T47D (cell line): ENCODE measurements at regions not wholly inside any gene's neighbourhood (a gene's known extent, or its start where the extent isn't known, plus 50 kb on each side); places are given as distances from the start of the nearest gene placed in this dataset.

ENCODE experiments used
- DNase-seq, 2 experiments: peaks; one replicate each; pipeline versions ENCODE4 v3.0.0 to v3.0.0-alpha.2; 2011 to 2012; ENCODE audit warnings: low read depth in 1 of 2, low spot score in 1 of 2
- JUND ChIP-seq: IDR thresholded peaks from 2 replicates; pipeline ENCODE4 v1.6.1; 2012; ENCODE audit warnings: low read depth
- in situ Hi-C: cut with HindIII; loops from 2 replicates; pipeline ENCODE4 v1.10.0; 2016; ENCODE audit warnings: low sequenced_read_pairs, low pct_unique_long_range_greater_than_20kb

DNA sequence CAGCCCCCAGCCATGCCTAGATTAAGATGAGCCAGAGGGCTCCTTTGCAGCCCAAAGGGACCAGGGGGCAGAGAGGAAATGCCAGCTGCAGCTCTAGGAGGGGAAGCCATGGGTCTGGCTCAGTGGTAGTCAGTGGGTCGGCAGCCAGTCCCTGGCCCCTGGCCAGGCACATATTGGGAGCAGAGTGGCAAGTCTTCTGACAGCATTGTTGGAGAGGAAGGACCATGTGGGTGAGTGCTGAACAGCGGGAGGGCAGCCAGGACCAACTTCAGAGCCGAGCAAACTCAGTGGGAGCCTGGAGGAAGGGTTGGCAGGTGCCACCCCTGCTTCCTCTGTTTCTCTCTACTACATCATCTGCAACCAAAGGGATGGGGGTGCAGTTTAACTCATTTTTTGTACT, 140.5 kb upstream of the PELI1 start:
- TF ChIP-seq JUND, result no peak
- no peak for DNase-seq
- in situ Hi-C loops, result no loop called here

DNA sequence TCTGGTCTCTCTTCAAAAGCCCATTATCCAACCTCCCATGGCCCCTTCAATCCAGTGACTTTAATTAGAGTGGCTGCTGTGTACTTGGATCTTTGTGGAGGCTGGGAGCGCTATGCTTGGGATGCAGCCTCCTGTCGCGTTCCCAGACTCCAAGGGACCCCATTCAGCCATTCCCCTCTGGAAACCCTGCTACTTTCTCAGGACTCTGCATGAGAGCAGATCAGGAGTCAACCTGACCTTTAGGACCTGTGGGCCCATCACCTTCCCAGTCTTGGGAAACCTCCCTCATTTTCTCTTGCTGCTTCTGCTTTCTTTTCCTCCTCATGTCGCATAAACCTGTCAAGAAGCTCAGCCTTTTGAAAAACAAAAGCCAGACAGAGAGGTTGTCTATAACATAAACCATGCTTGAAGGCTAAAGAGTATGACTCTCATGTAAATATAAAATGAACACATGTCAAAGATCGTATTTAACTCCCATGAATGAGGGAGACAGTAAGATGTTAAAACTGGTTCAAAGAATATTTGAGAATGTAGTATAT, 143.1 kb upstream of the PELI1 start:
- DNase-seq, result no peak
- no peak for TF ChIP-seq JUND
- in situ Hi-C loops, result no loop called here

DNA sequence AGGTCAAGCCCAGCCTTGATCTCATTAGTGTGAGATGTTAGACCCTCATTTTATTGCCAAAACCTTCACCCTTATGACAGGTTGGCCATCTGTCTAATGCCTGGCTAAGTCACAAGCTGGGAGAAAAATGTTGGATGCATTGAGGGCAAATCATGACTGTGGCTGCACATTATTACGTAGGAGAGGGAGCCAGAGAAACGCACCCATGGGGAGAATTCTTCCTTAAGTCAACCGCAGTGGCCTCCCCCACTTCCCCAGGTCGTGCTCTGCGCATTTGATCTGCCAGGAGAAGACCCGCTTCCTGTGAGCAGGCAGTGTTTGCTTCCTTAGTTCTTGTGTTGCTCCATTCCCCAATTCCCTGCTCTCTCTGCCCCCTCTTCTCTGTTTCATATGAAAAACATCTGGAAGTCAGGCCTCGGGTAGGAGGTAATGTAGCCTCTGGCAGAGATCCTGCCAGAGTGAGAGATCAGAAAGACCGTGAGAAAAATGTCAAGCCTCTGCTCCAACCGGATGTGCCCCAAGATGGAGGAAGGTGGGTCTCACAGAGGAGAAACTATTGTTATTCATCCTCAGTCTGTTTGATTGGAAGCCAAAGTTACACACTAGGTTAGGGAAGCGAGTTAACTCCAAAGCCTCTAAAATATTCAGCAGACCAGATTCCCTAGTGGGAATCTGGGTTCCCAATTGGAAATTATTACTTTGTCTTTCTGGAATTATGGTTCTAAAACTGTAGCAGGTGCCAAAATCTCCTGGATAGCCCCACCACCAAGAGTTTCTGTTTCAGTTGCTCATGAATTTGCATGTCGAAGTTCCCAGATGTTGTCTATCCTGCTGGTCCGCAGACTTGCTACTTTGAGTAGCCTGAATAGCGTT, 144.3 kb upstream of the PELI1 start:
- DNase-seq, result no peak
- in situ Hi-C loops, result no loop called here
- no peak for TF ChIP-seq JUND

DNA sequence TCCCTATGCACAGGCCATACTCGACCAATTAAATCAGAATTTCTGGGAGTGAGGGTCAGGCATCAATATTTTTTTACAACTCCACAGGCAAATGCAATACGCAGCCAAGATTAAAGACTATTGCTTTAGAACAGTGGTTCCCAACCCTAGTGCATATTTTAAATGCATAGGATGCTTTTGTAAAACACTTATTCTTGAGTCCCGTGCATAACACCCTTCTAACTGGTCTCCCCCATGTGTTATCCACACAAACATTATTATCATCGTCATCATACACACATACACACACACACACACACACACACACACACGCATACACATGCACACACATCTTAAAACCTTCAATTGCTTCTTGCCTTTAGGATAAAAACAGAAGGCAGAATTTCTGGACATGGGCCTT, 145.0 kb upstream of the PELI1 start:
- in situ Hi-C loops, result no loop called here

DNA sequence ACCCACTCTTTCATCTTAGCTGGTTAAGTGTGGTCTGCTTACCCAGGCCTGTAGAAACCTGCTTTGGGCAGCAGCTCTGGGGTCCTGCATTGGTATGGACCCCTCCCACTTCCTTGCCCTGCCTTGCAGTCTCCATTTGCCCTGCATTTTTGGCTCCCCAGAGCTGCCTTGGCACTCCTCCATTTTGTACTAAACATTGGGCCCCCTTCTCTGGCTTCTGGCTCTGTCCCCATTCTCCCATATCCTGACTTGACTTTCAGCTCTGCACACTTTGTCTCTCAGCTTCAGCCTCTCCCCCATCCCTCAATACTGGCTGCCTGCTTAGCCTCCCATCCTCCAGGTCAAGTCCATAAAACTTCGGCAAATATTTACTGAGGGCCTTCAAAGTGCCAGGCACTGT, 145.5 kb upstream of the PELI1 start:
- TF ChIP-seq JUND, result no peak
- DNase-seq, result peak in 1 of 2 experiments; percentile 21
- in situ Hi-C loops, result no loop called here

More for the DNA sequence above, 145.0 kb upstream of the PELI1 start:
- DNase-seq, result no peak
- TF ChIP-seq JUND, result no peak

DNA sequence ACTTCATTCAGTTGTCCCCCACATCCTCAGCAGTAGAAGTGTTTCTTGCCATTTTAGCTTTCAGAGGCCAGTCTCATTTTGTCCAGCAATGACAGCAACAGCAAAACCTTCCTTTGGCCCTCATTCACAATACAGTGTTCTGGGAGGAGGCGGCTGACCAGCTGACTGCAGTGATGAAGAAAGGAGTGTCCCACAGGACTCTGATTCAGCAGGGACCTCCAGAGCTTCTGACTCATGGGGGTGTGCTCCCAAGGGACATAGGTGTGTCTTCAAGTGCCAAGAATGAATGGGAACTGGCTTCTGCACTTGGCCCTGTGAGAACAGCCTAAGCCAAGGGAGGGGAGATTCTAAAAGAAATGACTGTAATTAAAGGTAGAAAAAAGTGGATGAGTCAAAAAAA, 147.0 kb upstream of the PELI1 start:
- no peak for DNase-seq
- TF ChIP-seq JUND, result no peak
- in situ Hi-C loops, result no loop called here

DNA sequence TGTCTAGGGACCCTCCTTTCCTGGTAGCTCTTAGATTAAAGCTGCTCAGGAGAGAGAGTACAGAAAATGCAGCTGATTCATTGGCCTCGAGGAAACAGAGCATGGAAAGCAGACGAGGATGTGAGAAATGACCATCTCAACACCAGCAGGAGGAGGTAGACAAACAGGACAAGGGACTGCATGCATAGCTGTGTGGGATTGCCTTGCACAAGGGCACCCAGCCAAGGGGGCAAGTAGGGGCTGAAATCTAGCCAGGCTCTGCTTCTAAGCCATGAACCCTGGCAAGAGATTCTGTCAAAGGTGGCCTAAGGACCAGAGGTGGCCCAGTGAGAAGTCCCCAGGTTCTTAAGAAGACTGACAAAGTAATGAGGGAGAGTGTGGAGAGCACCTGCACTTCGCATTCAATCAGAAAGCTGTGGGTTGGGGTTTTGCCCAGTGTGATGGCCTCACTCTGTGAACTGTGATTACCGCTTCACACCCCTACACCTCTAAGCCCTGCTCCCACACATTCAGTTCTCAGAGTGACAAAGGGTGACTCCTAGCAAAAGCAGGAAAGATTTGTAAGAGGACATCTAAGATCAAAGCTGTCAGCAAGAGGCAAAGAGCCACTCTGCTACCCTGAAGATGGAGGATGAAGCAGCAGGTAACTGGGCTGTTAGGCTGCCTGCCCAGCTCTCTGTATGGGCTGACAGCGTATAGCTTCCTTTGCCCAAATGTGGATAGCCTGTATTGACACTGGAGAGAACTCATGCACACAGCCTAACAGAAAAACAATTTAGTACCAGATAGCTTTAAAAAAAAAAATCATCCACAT, 151.3 kb upstream of the PELI1 start:
- in situ Hi-C loops, result no loop called here
- no peak for DNase-seq
- TF ChIP-seq JUND, result no peak

DNA sequence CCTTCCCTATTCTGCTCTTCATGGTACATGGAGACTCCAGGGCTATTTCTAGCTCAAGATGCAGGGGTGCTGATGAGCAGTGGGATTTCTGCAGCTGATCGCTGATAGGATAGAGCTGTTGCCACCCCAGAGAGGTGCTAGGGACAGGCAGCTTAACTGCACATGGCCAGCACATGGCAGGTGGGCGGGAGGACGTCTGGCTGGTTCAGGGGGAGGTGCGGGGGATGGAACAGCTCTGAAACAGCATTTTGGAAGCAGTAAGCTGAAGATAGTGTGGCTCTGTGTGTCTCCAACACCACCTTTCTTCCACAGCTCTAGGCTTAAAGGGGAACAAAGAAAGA, 151.9 kb upstream of the PELI1 start:
- no peak for TF ChIP-seq JUND
- no peak for DNase-seq
- in situ Hi-C loops, result no loop called here

DNA sequence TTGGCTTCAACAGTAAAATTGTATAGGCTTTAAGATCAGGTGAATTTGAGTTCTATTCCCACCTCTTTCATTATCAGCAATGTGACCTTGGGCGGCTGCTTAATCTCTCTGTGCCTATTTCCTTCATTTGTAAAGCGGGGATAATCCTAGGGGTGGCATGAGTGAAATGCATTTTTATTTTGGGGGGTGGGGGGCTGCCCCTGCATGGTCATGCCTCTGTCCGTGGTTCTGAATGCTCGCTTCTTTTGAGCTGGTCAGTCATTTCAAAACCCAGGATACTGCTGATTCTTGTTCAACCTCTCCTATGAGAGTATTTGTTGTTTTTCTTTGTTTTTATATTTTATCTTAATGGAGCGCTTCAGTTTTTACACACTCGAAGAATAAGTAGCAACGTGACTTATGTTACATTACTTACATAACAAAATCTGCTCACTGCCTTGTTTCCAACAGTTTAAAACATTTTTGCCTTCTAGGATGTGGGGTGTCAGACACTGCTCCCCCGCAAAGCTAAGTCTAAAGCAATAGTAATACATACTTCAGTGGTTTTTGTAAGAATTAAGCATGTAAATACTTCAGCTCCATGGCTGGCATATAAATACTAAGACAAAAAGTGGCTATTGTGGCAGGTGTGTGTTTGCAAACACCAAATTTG, 152.6 kb upstream of the PELI1 start:
- peak in 1 of 2 experiments; percentile 25 for DNase-seq
- in situ Hi-C loops, result no loop called here
- TF ChIP-seq JUND, result no peak

DNA sequence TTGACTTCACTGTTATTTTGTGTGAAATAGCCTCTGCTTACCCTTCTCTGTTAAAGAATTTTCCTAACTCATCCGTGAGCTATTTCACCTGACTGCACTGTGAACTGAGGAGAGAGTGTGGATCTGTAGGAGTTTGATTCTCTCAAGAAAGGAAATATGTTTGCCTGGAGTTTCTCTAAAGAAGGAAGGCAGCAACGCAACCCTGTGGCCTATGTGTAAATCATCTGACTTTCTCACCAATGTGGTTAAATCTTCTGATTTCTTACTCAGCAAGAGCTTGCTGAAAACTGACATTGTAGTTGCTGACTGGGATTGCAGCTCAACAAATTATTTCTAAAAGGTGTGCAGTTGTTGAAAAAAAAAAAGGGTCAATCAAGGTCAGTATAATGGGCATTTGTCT, 153.9 kb upstream of the PELI1 start:
- no peak for DNase-seq
- in situ Hi-C loops, result no loop called here
- no peak for TF ChIP-seq JUND

DNA sequence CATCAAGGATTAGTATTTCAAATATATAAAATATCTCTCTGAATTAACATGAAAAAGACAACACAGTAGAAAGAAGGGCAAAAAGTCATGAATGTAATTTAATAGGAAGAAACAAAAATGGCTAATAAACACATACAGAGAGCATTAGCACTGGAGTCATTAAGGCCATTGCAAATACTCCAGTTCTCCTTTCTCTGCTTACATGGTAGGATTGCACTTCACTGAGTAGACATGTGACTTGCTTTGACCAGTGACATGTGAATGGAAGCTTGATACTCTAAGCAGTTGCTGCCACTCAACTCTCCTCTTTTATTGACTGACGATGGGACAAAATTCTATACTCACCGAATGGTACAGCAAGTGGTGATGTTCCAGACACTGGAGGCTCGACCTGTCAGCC, 153.9 kb upstream of the LGALSL start:
- no peak for TF ChIP-seq JUND
- in situ Hi-C loops, result no loop called here
- DNase-seq, result no peak

DNA sequence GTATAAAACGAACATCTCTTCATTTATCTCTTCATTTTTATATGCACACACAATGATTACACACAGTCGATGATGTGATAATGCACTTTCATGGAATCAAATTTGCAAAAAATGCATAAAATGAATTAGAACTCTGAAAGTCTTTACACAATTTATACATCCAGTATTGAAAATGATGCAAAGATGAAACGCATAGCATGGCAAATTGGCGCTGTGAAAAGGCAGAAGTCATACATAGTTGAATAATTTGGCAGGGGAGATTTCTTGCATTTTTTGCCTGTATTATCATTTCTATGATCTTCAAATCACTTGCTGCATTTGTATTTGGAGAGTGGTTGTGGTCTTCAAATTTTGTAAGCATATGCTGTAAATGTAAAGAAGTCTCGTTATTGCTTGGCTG, 150.7 kb upstream of the LGALSL start:
- no peak for DNase-seq
- TF ChIP-seq JUND, result no peak
- in situ Hi-C loops, result no loop called here

DNA sequence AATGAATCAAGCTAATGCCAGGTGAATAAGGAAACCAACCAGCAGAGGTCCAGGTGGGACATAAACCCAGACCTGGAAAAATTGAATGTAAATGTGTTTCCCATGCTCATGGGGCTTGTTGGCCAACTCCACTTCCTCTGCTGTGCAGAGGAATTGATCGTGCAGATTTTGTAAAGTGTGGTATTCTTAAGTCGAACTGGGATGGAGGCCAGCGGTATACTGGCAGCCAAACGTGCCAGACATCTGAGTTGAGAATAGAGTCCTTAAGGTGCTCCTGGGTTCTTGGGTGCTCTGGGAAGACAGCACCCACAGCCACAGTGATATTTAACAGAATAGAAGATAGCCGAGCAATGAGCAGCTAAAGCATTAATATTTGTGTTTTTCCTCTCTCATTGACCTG, 146.5 kb upstream of the LGALSL start:
- no peak for TF ChIP-seq JUND
- in situ Hi-C loops, result no loop called here
- no peak for DNase-seq
